Tibial nerve (tissue), 4 donors: ENCODE measurements at regions not wholly inside any gene's neighbourhood (a gene's known extent, or its start where the extent isn't known, plus 50 kb on each side); places are given as distances from the start of the nearest gene placed in this dataset.

Experiments
- DNase-seq, 2 donors: peaks; one replicate each; pipeline ENCODE4 v3.0.0-alpha.2; 2019; ENCODE audit warnings: low spot score in 2 of 2
- H3K27ac ChIP-seq, 4 donors: fragments of 200-600 bp; sonication (generic) in 3 of 4; one replicate each; pipeline ENCODE4 v1.5.1; 2017 to 2019; ENCODE audit warnings: mild to moderate bottlenecking in 1 of 4
- H3K27me3 ChIP-seq, 2 donors: fragments of 200-600 bp; sonication (generic) in 1 of 2; one replicate each; pipeline versions ENCODE4 v1.5.1 to v1.6.0; 2017 to 2019
- H3K36me3 ChIP-seq, 3 donors: fragments of 200-600 bp; sonication (generic); one replicate each; pipeline ENCODE4 v1.5.1; 2018 to 2019
- H3K4me1 ChIP-seq, 4 donors: fragments of 200-600 bp; sonication (generic) in 3 of 4; one replicate each; pipeline ENCODE4 v1.5.1; 2017 to 2019
- H3K4me3 ChIP-seq, 4 donors: fragments of 200-600 bp; sonication (generic) in 3 of 4; one replicate each; pipeline ENCODE4 v1.5.1; 2017 to 2019; ENCODE audit warnings: mild to moderate bottlenecking in 1 of 4, moderate library complexity in 1 of 4
- H3K9me3 ChIP-seq, 4 donors: fragments of 200-600 bp; sonication (generic) in 3 of 4; one replicate each; pipeline ENCODE4 v1.5.1; 2017 to 2019
- CTCF ChIP-seq, 5 experiments: fragments of 200-600 bp in 3 of 5; fragments of 450-650 bp in 2 of 5; sonication (generic) in 3 of 5; IDR thresholded peaks; one replicate each; pipeline ENCODE4 v1.5.1; 2016 to 2019; ENCODE audit warnings: antibody characterized with exemption in 5 of 5, mild to moderate bottlenecking in 3 of 5, moderate library complexity in 2 of 5
- EP300 ChIP-seq, 2 donors: sonication (generic); formaldehyde crosslinking; IDR thresholded peaks; one replicate each; pipeline ENCODE4 v1.6.1; 2017; ENCODE audit warnings: antibody characterized with exemption in 2 of 2, mild to moderate bottlenecking in 1 of 2
- POLR2A ChIP-seq, 2 donors: fragments of 450-650 bp; IDR thresholded peaks; one replicate each; pipeline ENCODE4 v1.6.1; 2017; ENCODE audit warnings: antibody characterized with exemption in 2 of 2, mild to moderate bottlenecking in 2 of 2, moderate library complexity in 2 of 2
- WGBS, 2 donors: methylation state at CpG; one replicate each; pipeline ENCODE4 v1.1.5; 2018; 5-methylcytosine and 5-hydroxymethylcytosine counted together

DNA sequence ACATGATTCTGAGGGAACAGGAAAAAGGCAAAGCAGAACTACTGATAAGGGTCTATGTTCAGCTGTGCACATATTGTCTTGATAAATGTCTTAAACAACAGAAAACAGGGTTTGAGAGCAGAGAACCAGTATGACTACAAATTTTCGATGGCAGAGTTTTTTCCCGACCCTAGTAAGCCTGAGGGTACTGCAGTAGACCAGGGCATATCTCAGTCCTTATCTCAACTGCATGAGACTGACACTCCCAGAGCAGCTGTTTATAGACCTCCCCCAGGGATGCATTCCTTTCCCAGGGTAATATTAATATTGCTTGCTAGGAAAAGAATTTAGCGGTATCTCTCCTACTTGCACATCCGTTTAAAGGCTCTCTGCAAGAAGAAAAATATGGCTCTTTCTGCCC lies 1176.8 kb upstream of the ADGRB3 start:
- H3K4me1 ChIP-seq: no peaks in the 10 kb centered on the region
- WGBS, 2 donors: 83 to 94% methylated on average over 4 of the region's 4 CpGs
- H3K27ac ChIP-seq: no peak overlapping the region
- H3K36me3 ChIP-seq: no peaks in the 10 kb centered on the region
- H3K4me3 ChIP-seq: no peak overlapping the region
- H3K27me3 ChIP-seq: no peaks in the 10 kb centered on the region
- DNase-seq: no peak
- TF ChIP-seq POLR2A (IDR thresholded peaks at IDR 0.05): no peak
- no peak for TF ChIP-seq CTCF (IDR thresholded peaks at IDR 0.05)
- TF ChIP-seq EP300 (IDR thresholded peaks at IDR 0.05): no peak
- H3K9me3 ChIP-seq: peaks cover 0 to 23% (median 0%) of the 10 kb centered on the region in 4 donors

GRCh38 chr6:67451874-67452273 lies 1183.2 kb upstream of the ADGRB3 start:
- Histone ChIP-seq H3K27ac (no peak overlapping the region), H3K27me3 (no peaks in the 10 kb centered on the region), H3K36me3 (no peaks in the 10 kb centered on the region), H3K9me3 (no peaks in the 10 kb centered on the region), H3K4me1 (no peaks in the 10 kb centered on the region), H3K4me3 (no peak overlapping the region)
- TF ChIP-seq POLR2A (IDR thresholded peaks at IDR 0.05) (no peak), CTCF (IDR thresholded peaks at IDR 0.05) (no peak), EP300 (IDR thresholded peaks at IDR 0.05) (no peak)
- WGBS, 2 donors: 90 to 91% methylated on average over 1 of the region's 1 CpG
- DNase-seq: no peak

DNA sequence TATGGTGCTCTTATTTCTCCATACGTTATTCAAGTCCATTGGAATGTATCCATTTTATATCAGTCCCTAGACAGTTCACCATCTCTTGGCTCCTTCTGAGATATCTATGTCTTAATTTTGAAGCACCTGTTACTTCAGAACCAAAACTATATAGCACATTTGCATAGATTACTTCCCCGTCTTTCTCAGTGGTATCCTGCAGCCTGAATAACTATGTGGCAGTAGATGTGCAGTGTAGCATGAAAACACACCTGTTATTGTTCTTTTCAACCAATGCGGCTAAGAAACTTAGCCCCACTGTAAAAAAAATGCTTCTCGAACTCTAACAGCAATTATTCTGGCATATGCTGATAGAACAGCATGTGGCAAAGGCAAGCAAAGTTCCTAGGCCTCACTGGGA lies 1184.4 kb upstream of the ADGRB3 start:
- no peaks in the 10 kb centered on the region for H3K27me3 ChIP-seq
- no peak overlapping the region for H3K27ac ChIP-seq
- no peaks in the 10 kb centered on the region for H3K9me3 ChIP-seq
- whole genome bisulfite sequencing, 2 donors: 68 to 79% methylated on average over 4 of the region's 4 CpGs
- H3K4me1 ChIP-seq: no peaks in the 10 kb centered on the region
- H3K36me3 ChIP-seq: no peaks in the 10 kb centered on the region
- DNase-seq: no peak
- H3K4me3 ChIP-seq: no peak overlapping the region
- TF ChIP-seq POLR2A (IDR thresholded peaks at IDR 0.05) (no peak), EP300 (IDR thresholded peaks at IDR 0.05) (no peak), CTCF (IDR thresholded peaks at IDR 0.05) (no peak)

DNA sequence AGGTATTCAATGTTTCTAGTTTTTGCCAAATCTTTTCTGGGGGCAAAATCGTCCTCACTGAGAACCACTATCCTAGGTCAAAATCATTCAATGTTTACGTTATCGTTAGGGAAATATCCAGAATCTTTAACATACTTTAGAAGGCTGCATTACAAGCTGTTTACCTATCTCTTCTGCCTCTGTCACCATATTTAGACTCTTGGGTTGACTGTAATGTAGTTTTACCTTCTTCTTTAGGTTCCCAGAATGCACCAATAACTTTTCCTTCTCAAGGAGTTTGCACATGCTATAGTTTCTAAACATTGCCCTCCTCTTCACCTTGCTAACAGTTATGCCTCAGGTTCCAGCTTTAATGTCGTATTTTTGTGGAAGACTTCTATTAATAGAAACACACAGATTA lies 1185.5 kb upstream of the ADGRB3 start:
- no peak for DNase-seq
- Histone ChIP-seq H3K9me3 (no peaks in the 10 kb centered on the region), H3K4me1 (no peaks in the 10 kb centered on the region), H3K27ac (no peak overlapping the region), H3K27me3 (no peaks in the 10 kb centered on the region), H3K36me3 (no peaks in the 10 kb centered on the region), H3K4me3 (no peak overlapping the region)
- TF ChIP-seq EP300 (IDR thresholded peaks at IDR 0.05) (no peak), POLR2A (IDR thresholded peaks at IDR 0.05) (no peak), CTCF (IDR thresholded peaks at IDR 0.05) (no peak)
- 84 to 89% methylated on average over 4 of the region's 4 CpGs for WGBS, 2 donors

GRCh38 chr6:67433124-67433523 lies 1202.0 kb upstream of the ADGRB3 start:
- DNase-seq: no peak
- Histone ChIP-seq H3K4me3 (no peak overlapping the region), H3K27ac (no peak overlapping the region), H3K9me3 (no peaks in the 10 kb centered on the region), H3K36me3 (no peaks in the 10 kb centered on the region), H3K4me1 (no peaks in the 10 kb centered on the region), H3K27me3 (no peaks in the 10 kb centered on the region)
- WGBS, 2 donors: 54 to 61% methylated on average over 2 of the region's 2 CpGs
- TF ChIP-seq EP300 (IDR thresholded peaks at IDR 0.05) (no peak), POLR2A (IDR thresholded peaks at IDR 0.05) (no peak), CTCF (IDR thresholded peaks at IDR 0.05) (no peak)
